NCI-H1105 treated with DMSO at 0.1 percent for 48 hours (cell line): ENCODE measurements at regions not wholly inside any gene's neighbourhood (a gene's known extent, or its start where the extent isn't known, plus 50 kb on each side); places are given as distances from the start of the nearest gene placed in this dataset.
A peak's percentile ranks its signal among the peaks of the same experiment; 100 is the strongest.
"Not testable (repeated sequence)": the region's sequence is repeated elsewhere in the genome, so short reads cannot be mapped to it uniquely, and the experiment has no call there.

Source experiments
- DNase-seq: peaks from one replicate; lab custom pipeline; 2025; lab: John Stamatoyannopoulos, UW

DNA sequence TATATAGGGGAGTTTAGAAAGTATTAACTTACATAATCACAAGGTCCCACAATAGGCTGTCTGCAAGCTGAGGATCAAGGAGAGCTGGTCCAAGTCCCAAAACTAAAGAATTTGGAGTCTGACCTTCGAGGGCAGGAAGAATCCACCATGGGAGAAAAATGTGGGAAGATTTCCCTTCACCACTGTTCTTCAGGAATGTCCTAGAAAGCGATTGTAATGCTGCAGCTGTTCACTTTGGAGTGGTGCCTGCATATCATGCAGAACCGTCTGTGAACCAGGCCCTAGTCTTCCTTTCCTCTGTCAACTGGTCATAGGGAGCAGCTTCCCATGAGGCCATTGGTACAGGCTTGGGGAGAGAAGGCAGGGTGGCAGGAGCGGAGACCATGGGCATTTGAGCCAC, 497.9 kb upstream of the ARPP21 start:
- no peak for DNase-seq

DNA sequence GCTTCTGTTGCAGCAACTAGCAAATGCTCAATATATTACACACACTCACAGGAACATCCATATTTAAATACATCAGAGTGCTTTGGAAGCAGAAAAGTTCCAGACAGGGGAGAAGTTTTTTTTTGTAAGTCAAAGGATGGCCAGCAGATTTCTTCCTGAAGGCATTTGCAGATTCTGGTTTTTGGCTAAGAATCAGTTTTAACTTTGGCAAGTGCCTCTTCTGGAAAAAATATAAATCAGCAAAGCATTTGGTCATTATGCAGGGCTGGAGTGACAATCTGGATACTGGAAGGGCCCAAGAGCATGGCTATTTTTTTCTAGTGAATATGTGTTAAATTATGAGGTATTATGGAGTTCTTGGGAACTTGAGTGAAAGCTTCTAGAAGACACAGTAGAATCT, 495.3 kb upstream of the ARPP21 start:
- DNase-seq = no peak

- DNase-seq = not testable (repeated sequence)
These were observed 492.9 kb upstream of the ARPP21 start for GRCh38 chr3:35146256-35147035.

GRCh38 chr3:35183927-35184675, 455.2 kb upstream of the ARPP21 start:
- no peak for DNase-seq

GRCh38 chr3:35184775-35185174, 454.6 kb upstream of the ARPP21 start:
- no peak for DNase-seq

DNA sequence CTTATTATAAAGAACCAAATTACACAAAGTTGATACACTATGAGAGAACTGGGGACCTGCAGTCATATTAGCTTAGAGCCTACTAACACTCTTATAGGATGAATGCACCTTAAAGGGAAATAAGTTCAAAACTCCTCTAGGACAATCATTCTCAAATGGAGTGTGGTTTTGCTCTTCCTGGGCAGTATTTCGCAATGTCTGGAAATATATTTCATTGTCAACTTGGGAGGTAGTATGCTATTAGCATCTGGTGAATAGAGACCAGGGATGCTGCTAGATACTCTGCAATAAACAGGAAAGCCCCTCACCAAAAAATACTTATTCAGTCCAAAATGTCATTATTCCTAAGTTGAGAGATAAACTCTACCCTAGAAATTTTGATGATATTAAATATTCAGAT, 451.4 kb upstream of the ARPP21 start:
- no peak for DNase-seq

DNA sequence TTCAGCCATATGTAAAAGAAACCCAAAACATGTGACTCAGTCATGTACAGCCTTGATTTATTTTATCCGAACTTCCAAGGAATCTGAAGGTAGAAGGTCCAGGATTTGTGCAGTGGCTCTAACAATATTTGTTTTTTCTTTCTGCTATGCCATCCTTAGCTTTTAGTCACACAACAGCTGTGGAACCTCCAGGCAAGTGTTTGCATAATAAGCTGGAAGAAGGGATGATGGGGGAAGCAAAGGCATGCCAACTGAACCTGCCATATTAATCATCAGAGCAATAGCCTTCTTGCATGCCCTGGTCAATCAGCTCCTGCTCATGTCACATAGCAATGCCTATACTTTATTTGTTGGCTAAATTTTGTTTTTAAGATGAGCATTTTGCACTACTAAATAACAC, 444.7 kb upstream of the ARPP21 start:
- DNase-seq = no peak

- DNase-seq = no peak
These were observed 440.5 kb upstream of the ARPP21 start for GRCh38 chr3:35198857-35199256.

GRCh38 chr3:35200056-35200455, 439.3 kb upstream of the ARPP21 start:
- DNase-seq = no peak

DNA sequence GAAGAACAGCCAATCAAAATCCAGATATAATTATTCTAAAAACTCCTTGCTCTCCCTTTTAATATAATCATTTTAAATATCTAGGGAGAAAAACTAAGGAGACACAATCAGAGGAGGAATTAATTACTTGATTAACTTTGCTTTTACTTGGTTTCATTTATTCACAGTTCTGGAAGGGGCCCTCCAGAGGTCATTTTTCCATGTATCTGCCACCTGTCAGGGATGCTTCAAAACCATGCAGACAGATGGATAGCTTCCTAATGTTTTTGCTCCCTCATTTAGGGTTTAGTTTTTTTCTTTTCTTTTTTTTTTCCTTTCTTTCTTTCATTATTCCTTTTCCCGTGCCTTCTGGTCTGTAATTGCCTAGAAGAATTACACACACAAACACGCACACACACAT, 438.1 kb upstream of the ARPP21 start:
- no peak for DNase-seq

GRCh38 chr3:35215525-35216500, 423.5 kb upstream of the ARPP21 start:
- no peak for DNase-seq

DNA sequence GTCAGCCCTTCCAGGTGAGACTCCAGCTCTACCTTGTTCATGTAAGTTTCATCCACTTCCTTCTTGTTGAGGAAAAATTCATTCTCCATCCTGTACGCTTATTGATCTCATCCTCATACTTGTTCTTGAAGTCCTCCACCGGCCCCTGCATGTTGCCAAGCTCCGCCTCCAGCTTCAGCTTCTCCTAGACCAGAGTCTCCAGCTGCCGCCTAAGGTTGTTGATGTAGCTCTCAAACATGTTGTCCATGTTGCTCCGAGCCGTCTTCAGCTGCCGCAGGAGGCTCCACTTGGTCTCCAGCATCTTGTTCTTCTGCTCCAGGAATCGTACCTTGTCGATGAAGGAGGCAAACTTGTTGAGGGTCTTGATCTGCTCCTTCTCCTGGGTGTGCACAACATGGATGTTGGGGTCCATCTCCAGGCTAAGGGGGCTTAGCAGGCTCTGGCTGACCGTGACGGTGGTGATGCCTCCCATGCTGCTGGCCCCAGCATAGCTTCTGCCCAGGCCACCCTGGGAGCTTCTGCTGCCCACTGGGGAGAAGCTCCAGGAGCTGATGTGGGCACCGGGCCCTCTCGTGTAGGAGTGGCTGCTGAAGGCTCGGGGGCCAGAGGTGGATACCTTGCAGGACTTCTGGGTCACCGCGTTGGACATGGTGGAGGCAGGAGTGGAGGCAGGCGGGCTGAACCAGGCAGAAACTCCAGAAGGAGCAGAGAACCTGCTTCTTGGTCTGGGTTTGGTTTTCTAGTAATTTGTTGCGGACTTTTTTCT, 422.6 kb upstream of the ARPP21 start:
- DNase-seq = no peak

- DNase-seq = no peak
These were observed 415.5 kb upstream of the ARPP21 start for GRCh38 chr3:35223632-35224394.

GRCh38 chr3:35224565-35225295, 414.6 kb upstream of the ARPP21 start:
- peak; percentile 20 for DNase-seq

GRCh38 chr3:35241236-35241635, 398.1 kb upstream of the ARPP21 start:
- DNase-seq = no peak

GRCh38 chr3:35254917-35255316, 384.4 kb upstream of the ARPP21 start:
- DNase-seq = peak; percentile 5

GRCh38 chr3:35257641-35258040, 381.7 kb upstream of the ARPP21 start:
- no peak for DNase-seq

- DNase-seq = no peak
These were observed 376.9 kb upstream of the ARPP21 start for GRCh38 chr3:35262406-35262805.

DNA sequence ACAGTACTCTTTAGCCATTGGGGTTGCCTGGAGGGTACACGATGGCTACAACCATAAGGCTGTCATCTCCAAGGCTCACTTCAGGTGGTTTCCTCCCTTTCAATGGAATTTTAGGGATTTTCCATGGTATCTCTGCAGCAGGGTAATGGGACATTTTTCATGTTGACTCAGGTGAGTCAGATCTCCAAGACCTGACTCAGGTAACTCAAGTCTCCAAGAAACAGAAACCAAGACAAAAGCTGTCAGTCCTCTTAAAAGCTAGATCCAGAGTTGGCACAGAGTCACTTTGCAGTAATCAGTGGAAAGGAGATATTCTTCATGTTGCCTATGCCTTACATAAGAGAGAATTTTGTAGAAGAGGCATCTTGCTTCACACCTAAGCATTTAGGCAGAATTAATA, 375.8 kb upstream of the ARPP21 start:
- DNase-seq = no peak

DNA sequence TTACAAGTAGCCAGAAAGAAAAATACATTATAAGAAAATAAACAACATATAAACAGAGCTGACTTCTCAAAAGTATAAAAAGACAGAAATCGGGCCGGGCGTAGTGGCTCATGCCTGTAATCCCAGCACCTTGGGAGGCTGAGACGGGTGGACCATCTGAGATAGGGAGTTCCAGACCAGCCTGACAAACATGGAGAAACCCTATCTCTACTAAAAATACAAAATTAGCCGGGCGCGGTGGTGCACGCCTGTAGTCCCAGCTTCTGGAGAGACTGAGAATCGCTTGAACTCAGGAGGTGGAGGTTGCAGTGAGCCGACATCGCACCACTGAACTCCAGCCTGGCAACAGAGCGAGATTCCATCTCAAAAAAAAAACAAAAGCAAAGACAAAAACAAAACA, 373.3 kb upstream of the ARPP21 start:
- not testable (repeated sequence) for DNase-seq
